ENCODE measurements at regions not wholly inside any gene's neighbourhood (a gene's known extent, or its start where the extent isn't known, plus 50 kb on each side); places are given as distances from the start of the nearest gene placed in this dataset.

- TF ChIP-seq CTCF (IDR thresholded peaks at IDR 0.05): no peak
- no peak for TF ChIP-seq POLR2A (IDR thresholded peaks at IDR 0.05)
These were observed 242.2 kb upstream of the DDI1 start for GRCh38 chr11:103794262-103794661.

Data from lower leg skin (tissue), 3 donors.